ENCODE measurements at regions not wholly inside any gene's neighbourhood (a gene's known extent, or its start where the extent isn't known, plus 50 kb on each side); places are given as distances from the start of the nearest gene placed in this dataset.

- no peak for DNase-seq
These were observed 55.9 kb upstream of the ANKRD55 start for GRCh38 chr5:56288873-56289601.

GRCh38 chr5:56286015-56286884 is 53.1 kb upstream of the ANKRD55 start:
- DNase-seq = no peak

- no peak for DNase-seq
These were observed 49.8 kb upstream of the ANKRD55 start for GRCh38 chr5:56282951-56283350.

Measured in left hindlimb (tissue), 1 donor.